MM.1S (cell line): ENCODE measurements at regions not wholly inside any gene's neighbourhood (a gene's known extent, or its start where the extent isn't known, plus 50 kb on each side); places are given as distances from the start of the nearest gene placed in this dataset.

Experiments used
- EZH2 ChIP-seq: fragments of 300-600 bp; sonication (generic); optimal IDR thresholded peaks from 2 replicates; pipeline ENCODE3; 2017; ENCODE audit warnings: low read depth, mild to moderate bottlenecking, antibody characterized with exemption, low read length, mixed read lengths
- EZH2phosphoT487 ChIP-seq: fragments of 300-600 bp; sonication (generic); IDR thresholded peaks from 2 replicates; pipeline ENCODE4 v1.6.1; 2018; ENCODE audit warnings: antibody characterized with exemption, low read length
- TF ChIP-seq, protein P1 (sequence below): fragments of 300-600 bp; sonication (generic); IDR thresholded peaks from 2 replicates; pipeline ENCODE4 v1.5.1; 2016; ENCODE audit warnings: antibody characterized with exemption, low read length, mixed read lengths

DNA sequence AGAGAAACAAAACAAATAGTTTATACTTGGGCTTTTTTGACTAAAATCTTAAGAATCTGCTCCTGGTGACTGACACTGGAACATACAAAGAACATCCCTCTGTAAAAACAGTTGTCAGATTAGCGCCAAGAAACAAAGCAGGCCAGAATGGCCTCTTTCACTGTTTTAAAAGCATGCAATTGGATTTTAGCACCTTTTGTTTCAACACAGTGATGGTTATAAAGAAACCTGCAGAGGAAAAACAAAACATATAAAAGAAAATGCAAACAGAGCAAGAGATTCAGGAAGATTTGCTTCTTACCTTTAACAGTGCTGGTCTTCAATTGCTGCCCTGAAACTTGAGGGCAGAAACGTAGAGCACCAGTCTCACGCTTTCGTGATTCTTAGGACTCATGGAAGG is 652.2 kb upstream of the KCND2 start:
- TF ChIP-seq, protein P1, sequence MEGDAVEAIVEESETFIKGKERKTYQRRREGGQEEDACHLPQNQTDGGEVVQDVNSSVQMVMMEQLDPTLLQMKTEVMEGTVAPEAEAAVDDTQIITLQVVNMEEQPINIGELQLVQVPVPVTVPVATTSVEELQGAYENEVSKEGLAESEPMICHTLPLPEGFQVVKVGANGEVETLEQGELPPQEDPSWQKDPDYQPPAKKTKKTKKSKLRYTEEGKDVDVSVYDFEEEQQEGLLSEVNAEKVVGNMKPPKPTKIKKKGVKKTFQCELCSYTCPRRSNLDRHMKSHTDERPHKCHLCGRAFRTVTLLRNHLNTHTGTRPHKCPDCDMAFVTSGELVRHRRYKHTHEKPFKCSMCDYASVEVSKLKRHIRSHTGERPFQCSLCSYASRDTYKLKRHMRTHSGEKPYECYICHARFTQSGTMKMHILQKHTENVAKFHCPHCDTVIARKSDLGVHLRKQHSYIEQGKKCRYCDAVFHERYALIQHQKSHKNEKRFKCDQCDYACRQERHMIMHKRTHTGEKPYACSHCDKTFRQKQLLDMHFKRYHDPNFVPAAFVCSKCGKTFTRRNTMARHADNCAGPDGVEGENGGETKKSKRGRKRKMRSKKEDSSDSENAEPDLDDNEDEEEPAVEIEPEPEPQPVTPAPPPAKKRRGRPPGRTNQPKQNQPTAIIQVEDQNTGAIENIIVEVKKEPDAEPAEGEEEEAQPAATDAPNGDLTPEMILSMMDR: no peak
- no peak for TF ChIP-seq EZH2phosphoT487
- no peak for TF ChIP-seq EZH2
